GM04504 (cell line): ENCODE measurements at regions not wholly inside any gene's neighbourhood (a gene's known extent, or its start where the extent isn't known, plus 50 kb on each side); places are given as distances from the start of the nearest gene placed in this dataset.

Experiments
- DNase-seq: peaks from one replicate; pipeline ENCODE4 v3.0.0-alpha.2; 2012; ENCODE audit warnings: low read depth

- no peak for DNase-seq
Measured at GRCh38 chr17:71337938-71338337, 782.9 kb upstream of the SOX9 start.

DNA sequence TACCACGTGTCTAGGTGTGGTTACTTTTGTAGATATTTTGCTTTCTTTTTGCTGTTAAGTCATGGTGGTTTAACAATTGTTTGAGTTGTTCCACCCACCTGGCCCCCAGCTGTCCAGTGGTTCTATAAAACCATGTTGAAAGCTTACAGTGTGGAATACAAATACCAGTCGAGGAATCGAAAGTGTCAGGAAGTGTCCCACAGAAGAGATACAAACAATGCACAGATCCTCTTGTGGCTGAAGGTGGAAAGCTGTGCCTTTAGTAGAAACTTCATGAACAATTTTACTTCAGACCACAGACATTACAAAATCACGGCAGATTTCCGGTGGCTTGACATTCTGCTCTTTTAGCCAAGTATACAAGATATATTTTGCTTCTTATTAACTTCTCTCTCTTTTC is 782.4 kb upstream of the SOX9 start:
- no peak for DNase-seq

GRCh38 chr17:71339206-71339605 is 781.6 kb upstream of the SOX9 start:
- DNase-seq, result no peak

DNA sequence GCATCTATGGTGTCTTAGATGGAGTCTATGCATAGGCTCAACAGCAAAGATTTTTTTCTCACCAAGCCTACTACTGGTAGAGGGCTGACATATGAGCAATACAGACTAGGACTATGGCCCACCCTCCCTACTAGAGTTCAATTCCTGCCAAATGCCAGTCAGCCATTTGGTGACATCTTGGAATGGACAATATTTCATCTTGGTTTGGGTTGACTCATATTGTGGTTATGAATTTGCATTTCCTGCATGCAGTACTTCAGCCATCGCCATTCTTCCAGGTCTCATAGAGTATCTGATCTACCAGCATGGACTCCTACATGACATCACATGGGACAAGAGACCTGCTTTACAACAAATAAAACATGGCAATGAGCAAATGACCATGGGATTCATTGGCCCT is 778.1 kb upstream of the SOX9 start:
- DNase-seq, result no peak

GRCh38 chr17:71349908-71350600 is 770.8 kb upstream of the SOX9 start:
- no peak for DNase-seq

DNA sequence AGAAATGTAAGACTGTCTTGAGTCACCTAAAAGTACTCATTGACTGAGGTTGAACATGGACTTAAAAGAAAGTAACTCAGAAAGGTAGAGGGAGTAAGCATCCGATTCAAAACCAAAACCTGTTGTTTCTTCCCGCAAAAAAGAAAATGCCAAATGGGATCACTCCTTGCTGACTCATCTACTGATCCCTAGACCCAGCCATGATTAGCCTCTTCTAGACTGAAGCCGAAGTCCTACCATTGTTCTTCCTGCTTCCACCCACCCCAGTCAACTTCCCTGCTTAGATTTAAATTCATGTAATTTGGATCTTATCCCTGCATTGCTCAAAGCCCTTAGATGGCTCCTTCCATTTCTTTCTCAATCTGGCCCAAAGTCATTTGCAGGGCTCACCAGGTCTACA is 760.5 kb upstream of the SOX9 start:
- DNase-seq, result no peak

DNA sequence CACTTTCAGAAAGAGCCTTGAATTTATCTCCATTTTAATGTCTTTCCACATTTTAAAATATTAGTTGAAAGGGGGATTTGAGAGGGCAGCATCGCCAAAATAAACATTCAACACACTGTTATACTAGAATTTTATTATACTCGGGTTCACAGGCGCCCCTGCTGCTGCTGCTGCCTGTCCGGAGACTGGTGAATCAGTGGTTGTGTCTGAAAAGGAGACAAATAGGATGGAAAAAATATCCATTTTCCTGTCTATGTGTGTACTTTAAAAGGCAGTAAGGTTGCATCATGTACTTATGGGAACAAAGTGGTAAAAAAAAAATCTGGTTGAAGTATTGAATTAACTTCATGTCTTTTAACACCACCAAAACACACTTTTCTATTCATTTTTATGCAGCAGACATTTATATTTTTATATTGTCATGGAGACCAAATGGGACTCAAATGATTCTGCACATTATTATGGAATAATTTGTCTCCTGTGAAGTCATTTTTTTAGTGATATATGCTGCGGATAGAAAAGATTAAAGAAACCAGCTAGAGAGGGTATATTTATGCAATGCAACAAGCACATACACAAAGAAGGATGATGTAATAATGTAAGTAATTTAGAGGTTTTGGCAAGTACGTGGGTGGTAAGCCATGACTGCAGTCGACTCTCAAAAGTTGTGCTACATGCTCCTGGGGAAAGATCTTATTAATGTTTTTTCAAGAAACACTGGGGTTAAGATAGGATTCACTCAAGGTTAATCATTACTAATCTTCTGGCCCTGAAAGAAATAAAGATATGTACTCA is 759.0 kb upstream of the SOX9 start:
- DNase-seq, result no peak

DNA sequence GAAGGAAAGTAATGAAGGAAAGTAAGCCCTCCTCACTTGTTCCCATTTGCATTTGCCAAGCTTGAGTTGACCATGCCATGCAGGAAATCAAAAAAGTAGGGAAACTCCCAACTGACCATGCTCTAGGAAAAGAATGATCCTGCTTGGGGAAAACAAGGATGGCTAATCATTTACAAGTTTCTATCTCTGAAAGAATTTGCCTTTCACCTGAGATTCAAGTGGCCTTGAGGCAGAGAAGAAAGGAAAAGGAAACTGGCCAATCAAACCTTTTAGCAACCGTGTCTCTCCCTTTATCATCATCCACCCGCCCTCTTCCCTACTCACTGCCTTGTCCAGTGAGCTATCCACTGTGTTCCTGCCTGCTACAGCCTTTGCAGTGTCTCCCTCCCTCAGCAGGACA is 757.2 kb upstream of the SOX9 start:
- DNase-seq, result no peak

- DNase-seq, result no peak
Measured at GRCh38 chr17:71371809-71372208, 749.0 kb upstream of the SOX9 start.

DNA sequence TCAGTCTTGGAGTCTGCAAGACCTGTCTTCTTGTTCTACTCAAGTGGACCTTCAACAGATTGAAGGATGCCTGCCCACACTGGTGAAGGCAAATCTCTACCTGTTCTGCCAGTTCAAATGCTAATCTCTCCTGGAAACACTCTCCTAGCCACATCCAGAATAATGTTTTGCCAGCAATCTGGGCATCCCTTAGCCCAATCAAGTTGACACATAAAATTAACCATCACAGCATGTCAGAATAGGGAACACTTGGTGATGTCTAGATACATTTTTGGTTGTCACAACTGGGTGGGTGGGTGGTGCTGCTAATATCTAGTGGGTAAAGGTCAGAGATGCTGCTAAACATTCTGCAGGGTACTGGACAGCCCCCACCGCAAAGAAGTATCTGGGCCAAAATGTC is 744.9 kb upstream of the SOX9 start:
- DNase-seq, result no peak

DNA sequence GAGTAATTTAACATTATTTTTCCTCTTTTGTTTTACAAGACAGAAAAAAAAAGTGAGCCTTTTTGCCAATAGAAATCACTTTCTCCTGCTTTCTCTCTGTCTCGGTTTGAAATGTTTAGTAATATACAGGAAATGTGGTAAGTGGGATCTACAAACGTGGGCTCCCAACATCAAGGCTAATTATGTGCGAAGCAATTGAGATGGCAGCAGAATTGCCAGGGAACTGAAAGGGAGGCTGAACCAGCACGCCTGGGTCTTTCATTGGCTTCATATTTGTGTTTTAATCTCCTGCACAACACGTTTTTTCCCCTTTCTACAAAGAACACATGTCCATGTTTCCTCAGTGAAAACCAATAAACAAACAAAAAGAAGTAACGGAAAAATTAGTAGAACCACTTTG is 743.9 kb upstream of the SOX9 start:
- DNase-seq, result no peak

GRCh38 chr17:71378036-71378435 is 742.8 kb upstream of the SOX9 start:
- no peak for DNase-seq

- DNase-seq, result no peak
Measured at GRCh38 chr17:71378741-71379140, 742.1 kb upstream of the SOX9 start.

DNA sequence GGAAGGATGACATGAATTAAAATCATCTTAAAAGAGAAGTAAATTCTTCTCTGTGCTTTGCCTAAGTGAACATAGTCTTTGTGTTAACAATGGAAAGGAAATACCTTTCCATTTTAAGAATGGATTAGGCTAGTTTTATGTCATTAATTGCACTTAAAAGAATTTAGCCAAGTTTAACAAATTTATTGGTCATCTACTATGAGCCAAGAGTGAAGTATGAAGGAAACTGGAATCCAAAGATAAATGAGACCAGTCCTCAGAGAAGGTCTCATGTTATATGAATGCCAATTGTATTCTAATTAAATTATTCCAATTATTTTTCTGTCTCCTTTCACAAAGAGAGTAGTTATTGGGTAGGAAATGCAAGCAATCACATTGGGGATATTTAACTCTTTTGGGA is 741.3 kb upstream of the SOX9 start:
- DNase-seq, result no peak

GRCh38 chr17:71380535-71380934 is 740.3 kb upstream of the SOX9 start:
- DNase-seq, result no peak

- DNase-seq, result no peak
Measured at GRCh38 chr17:71380936-71381335, 739.9 kb upstream of the SOX9 start.

DNA sequence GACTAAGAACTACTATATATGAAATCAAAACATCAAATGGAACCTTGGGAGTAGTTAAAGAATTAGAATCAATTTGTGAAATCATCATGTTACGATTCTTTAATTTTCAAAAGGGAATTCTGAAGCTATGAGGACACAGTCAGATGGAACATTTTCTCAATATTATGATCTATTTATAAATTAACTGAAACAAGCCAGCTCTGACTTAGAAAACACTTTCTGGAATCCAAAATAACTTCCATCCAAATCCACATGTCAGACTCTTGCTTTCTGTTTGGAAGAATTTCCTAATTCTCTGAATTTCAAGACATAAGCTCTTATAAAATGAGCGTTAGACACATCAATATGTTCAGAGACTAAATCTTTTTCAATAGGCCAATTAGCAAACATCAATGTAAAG is 737.7 kb upstream of the SOX9 start:
- no peak for DNase-seq

DNA sequence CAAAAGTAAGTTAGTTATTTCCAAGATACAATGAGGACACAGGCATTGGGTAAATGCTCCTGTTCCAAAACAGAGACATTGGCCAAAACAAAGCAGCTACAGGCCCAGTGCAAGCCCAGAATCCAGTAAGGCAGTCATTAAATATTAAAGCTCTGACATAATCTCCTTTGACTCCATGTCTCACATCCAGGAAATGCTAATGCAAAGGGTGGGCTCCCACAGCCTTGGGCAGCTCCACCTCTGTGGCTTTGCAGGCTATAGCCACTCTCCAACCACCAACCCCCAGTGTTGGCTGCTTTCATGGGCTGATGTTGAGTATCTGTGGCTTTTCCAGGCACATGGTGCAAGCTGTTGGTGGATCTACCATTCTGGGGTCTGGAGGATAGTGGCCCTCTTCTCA is 733.4 kb upstream of the SOX9 start:
- DNase-seq, result no peak

- peak; percentile 23 for DNase-seq
Measured at GRCh38 chr17:71392715-71393567, 727.9 kb upstream of the SOX9 start.

DNA sequence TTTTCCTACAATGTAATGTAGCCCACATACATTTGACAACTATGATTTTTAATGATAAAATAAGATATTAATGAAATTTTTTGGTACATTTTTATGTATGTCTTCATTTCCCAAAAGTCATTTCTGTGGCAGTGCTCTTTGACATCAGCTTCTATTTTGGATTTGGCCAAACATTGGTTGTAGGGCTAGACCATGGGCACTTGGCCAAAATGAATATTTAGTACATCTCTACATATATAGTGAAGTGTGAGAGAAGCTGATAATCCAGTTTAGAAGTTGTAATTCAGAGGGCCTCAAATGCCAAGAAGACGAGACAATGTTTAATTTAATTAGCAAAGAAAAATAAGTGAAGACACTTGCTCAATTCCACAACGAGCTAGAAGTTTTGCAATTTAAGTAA is 724.9 kb upstream of the SOX9 start:
- no peak for DNase-seq

DNA sequence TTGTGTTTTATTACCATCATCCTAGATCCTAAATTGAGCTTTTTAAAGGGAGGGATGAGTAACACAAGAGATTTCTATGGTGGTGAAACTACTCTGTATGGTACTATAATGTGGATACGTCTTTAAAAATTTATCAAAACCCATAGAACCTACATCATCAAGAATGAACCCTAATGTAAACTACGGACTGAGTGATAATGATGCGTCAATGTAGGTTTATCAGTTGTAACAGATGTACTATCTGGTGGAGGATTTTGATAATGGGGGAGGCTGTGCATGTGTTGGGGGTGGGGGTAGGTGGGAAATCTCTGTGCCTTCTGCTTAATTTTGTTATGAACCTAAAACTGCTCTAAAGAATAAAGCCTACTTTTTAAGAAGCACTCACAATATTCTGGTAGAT is 724.1 kb upstream of the SOX9 start:
- no peak for DNase-seq

DNA sequence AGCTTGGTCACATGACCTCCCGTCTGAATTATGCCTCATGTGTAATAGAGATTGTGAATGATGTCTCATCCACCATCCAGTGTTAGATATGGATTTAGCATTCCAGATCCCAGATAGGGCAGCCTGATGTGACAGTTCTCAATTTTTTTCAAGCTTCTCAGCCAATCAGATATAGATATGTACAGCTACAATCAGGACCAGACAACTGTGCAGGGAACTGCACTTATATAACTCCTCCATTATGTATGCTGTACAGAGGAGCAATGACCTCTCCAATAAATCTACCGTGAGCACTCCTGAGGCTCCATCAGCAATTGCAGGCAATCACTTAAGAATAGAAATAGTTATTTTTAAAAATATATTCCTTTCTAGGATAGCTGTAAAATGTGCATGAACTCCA is 722.8 kb upstream of the SOX9 start:
- no peak for DNase-seq

- DNase-seq, result peak; percentile 47
Measured at GRCh38 chr17:71398800-71399219, 722.0 kb upstream of the SOX9 start.
